ENCODE measurements at regions not wholly inside any gene's neighbourhood (a gene's known extent, or its start where the extent isn't known, plus 50 kb on each side); places are given as distances from the start of the nearest gene placed in this dataset.

DNA sequence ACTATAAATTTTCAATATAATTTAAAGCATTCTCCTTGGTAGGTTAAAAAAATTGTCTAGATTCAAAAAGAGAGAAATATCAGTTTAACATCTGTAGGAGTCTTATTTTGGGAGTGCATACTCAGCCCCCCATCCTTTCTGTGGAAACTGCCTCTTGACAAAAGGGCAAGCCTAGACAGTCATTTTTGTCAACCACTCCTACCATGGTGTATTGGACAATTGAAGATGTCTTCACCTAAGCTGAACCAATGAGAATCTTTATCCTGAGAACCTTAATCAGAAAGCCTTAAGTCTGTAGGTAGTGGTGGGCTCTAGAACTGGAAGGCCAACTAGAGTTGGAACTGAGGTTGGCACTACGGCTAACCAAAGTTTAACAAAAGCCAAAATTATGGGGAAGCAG, 65.7 kb upstream of the MED13 start:
- Histone ChIP-seq H3K4me3 (ENCODE audit: low read length) (no peak overlapping the region), H3K36me3 (replicated peaks; ENCODE audit: insufficient read depth, low read length) (no peaks in the 10 kb centered on the region), H3K9ac (ENCODE audit: low read length) (no peak overlapping the region), H3K4me2 (ENCODE audit: low read depth, low read length) (no peak overlapping the region), H3K4me1 (ENCODE audit: low read length) (no peaks in the 10 kb centered on the region), H3K9me3 (replicated peaks; ENCODE audit: insufficient read depth, low read length) (no peaks in the 10 kb centered on the region), H3K27me3 (replicated peaks; ENCODE audit: insufficient read depth, low read length) (no peaks in the 10 kb centered on the region), H3K27ac (ENCODE audit: low read length) (no peak overlapping the region), H4K20me1 (ENCODE audit: insufficient read depth, low read length) (no peaks in the 10 kb centered on the region), H2AFZ (ENCODE audit: low read length) (no peak overlapping the region), H3K79me2 (ENCODE audit: low read length) (no peaks in the 10 kb centered on the region), H3K9me2 (replicated peaks; ENCODE audit: insufficient read depth, low read length) (no peaks in the 10 kb centered on the region), H3F3A (ENCODE audit: insufficient read depth, low read length) (no peaks in the 10 kb centered on the region)
- no peak for TF ChIP-seq EZH2 (optimal IDR thresholded peaks at IDR 0.05; ENCODE audit: low read depth, low read length)
- TF ChIP-seq EZH2phosphoT487 (IDR thresholded peaks at IDR 0.05; ENCODE audit: low read length), result no peak
- TF ChIP-seq, protein P1, sequence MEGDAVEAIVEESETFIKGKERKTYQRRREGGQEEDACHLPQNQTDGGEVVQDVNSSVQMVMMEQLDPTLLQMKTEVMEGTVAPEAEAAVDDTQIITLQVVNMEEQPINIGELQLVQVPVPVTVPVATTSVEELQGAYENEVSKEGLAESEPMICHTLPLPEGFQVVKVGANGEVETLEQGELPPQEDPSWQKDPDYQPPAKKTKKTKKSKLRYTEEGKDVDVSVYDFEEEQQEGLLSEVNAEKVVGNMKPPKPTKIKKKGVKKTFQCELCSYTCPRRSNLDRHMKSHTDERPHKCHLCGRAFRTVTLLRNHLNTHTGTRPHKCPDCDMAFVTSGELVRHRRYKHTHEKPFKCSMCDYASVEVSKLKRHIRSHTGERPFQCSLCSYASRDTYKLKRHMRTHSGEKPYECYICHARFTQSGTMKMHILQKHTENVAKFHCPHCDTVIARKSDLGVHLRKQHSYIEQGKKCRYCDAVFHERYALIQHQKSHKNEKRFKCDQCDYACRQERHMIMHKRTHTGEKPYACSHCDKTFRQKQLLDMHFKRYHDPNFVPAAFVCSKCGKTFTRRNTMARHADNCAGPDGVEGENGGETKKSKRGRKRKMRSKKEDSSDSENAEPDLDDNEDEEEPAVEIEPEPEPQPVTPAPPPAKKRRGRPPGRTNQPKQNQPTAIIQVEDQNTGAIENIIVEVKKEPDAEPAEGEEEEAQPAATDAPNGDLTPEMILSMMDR (IDR thresholded peaks at IDR 0.05; ENCODE audit: low read length), result no peak
- no peak for DNase-seq

DNA sequence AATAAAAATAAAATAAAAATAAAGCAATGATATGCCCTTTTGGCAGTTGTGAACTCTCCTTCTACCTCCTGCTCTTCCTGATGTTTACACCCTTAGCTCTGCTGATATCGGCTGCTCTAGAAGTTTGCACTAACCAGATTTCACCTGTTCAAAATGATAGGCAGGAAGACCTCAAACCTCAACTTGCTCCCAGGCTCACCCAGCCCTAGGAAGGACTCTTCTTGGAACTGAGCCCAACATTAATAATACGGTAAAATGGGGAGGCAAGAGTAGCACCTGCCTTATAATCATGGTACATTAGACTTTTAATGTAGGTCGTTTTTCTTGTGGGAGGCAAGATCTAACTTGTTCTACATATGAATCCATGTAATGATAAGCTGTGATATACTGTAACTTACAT, 61.2 kb upstream of the MED13 start:
- Histone ChIP-seq H3K9me3 (replicated peaks; ENCODE audit: insufficient read depth, low read length) (no peaks in the 10 kb centered on the region), H3K9ac (ENCODE audit: low read length) (no peak overlapping the region), H3K27me3 (replicated peaks; ENCODE audit: insufficient read depth, low read length) (no peaks in the 10 kb centered on the region), H3K9me2 (replicated peaks; ENCODE audit: insufficient read depth, low read length) (no peaks in the 10 kb centered on the region), H3K4me1 (ENCODE audit: low read length) (no peaks in the 10 kb centered on the region), H3K36me3 (replicated peaks; ENCODE audit: insufficient read depth, low read length) (no peaks in the 10 kb centered on the region), H2AFZ (ENCODE audit: low read length) (no peak overlapping the region), H3K27ac (ENCODE audit: low read length) (no peak overlapping the region), H3K4me2 (ENCODE audit: low read depth, low read length) (no peak overlapping the region), H3K79me2 (ENCODE audit: low read length) (no peaks in the 10 kb centered on the region), H3K4me3 (ENCODE audit: low read length) (no peak overlapping the region), H3F3A (ENCODE audit: insufficient read depth, low read length) (no peaks in the 10 kb centered on the region), H4K20me1 (ENCODE audit: insufficient read depth, low read length) (no peaks in the 10 kb centered on the region)
- no peak for DNase-seq
- no peak for TF ChIP-seq EZH2 (optimal IDR thresholded peaks at IDR 0.05; ENCODE audit: low read depth, low read length)
- TF ChIP-seq, protein P1 (IDR thresholded peaks at IDR 0.05; ENCODE audit: low read length), result no peak
- no peak for TF ChIP-seq EZH2phosphoT487 (IDR thresholded peaks at IDR 0.05; ENCODE audit: low read length)

DNA sequence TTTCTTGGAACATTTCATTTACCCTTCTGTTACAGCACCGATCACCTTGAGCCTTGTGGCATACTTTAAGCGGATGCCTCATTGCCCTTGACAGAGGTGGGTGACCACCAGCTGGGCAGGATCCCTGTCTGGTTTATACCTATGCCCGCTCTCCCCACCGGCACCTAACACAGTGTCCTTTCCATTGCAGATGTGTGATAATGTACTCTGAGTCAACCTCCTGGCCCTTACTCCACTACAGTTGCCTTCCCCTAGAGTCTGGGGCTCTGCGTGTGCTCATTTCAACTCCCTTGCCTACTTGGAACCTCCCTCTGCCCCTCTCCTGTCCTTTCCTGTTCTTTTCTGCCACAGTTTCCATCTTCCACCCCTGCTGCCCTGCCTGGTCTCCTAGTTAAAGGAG, 60.2 kb upstream of the MED13 start:
- Histone ChIP-seq H3K36me3 (replicated peaks; ENCODE audit: insufficient read depth, low read length) (no peaks in the 10 kb centered on the region), H3K27me3 (replicated peaks; ENCODE audit: insufficient read depth, low read length) (no peaks in the 10 kb centered on the region), H3K9me2 (replicated peaks; ENCODE audit: insufficient read depth, low read length) (no peaks in the 10 kb centered on the region), H2AFZ (ENCODE audit: low read length) (no peak overlapping the region), H3K4me3 (ENCODE audit: low read length) (no peak overlapping the region), H3F3A (ENCODE audit: insufficient read depth, low read length) (no peaks in the 10 kb centered on the region), H4K20me1 (ENCODE audit: insufficient read depth, low read length) (no peaks in the 10 kb centered on the region), H3K27ac (ENCODE audit: low read length) (no peak overlapping the region), H3K79me2 (ENCODE audit: low read length) (no peaks in the 10 kb centered on the region), H3K9ac (ENCODE audit: low read length) (no peak overlapping the region), H3K9me3 (replicated peaks; ENCODE audit: insufficient read depth, low read length) (no peaks in the 10 kb centered on the region), H3K4me2 (ENCODE audit: low read depth, low read length) (no peak overlapping the region), H3K4me1 (ENCODE audit: low read length) (no peaks in the 10 kb centered on the region)
- no peak for DNase-seq
- TF ChIP-seq, protein P1 (IDR thresholded peaks at IDR 0.05; ENCODE audit: low read length), result no peak
- TF ChIP-seq EZH2phosphoT487 (IDR thresholded peaks at IDR 0.05; ENCODE audit: low read length) (no peak), EZH2 (optimal IDR thresholded peaks at IDR 0.05; ENCODE audit: low read depth, low read length) (no peak)
